ENCODE measurements at regions not wholly inside any gene's neighbourhood (a gene's known extent, or its start where the extent isn't known, plus 50 kb on each side); places are given as distances from the start of the nearest gene placed in this dataset.

- TF ChIP-seq REST (IDR thresholded peaks at IDR 0.05; ENCODE audit: low read depth) (no peak), YY1 (IDR thresholded peaks at IDR 0.05; ENCODE audit: low read depth) (no peak), CREB1 (IDR thresholded peaks at IDR 0.05; ENCODE audit: low read depth) (no peak), NFIC (IDR thresholded peaks at IDR 0.05) (no peak), ZBTB7A (IDR thresholded peaks at IDR 0.05; ENCODE audit: low read depth) (no peak), FOXM1 (IDR thresholded peaks at IDR 0.05; ENCODE audit: borderline replicate concordance, low read depth) (no peak), USF1 (IDR thresholded peaks at IDR 0.05) (no peak), RAD21 (IDR thresholded peaks at IDR 0.05; ENCODE audit: low read depth) (no peak), TAF1 (IDR thresholded peaks at IDR 0.05; ENCODE audit: low read depth) (no peak), EGR1 (IDR thresholded peaks at IDR 0.05) (no peak), TEAD4 (IDR thresholded peaks at IDR 0.05) (no peak), TCF12 (IDR thresholded peaks at IDR 0.05; ENCODE audit: low read depth) (no peak), EP300 (IDR thresholded peaks at IDR 0.05; ENCODE audit: borderline replicate concordance) (no peak), CEBPB (IDR thresholded peaks at IDR 0.05) (no peak), MAX (IDR thresholded peaks at IDR 0.05) (no peak)
These were observed 548.5 kb upstream of the ZNF462 start for GRCh38 chr9:106314476-106314875.

GRCh38 chr9:106321394-106322180 lies 541.4 kb upstream of the ZNF462 start:
- TF ChIP-seq NFIC (IDR thresholded peaks at IDR 0.05) (no peak), TAF1 (IDR thresholded peaks at IDR 0.05; ENCODE audit: low read depth) (no peak), TCF12 (IDR thresholded peaks at IDR 0.05; ENCODE audit: low read depth) (no peak), REST (IDR thresholded peaks at IDR 0.05; ENCODE audit: low read depth) (no peak), RAD21 (IDR thresholded peaks at IDR 0.05; ENCODE audit: low read depth) (no peak), MAX (IDR thresholded peaks at IDR 0.05) (no peak), TEAD4 (IDR thresholded peaks at IDR 0.05) (no peak), ZBTB7A (IDR thresholded peaks at IDR 0.05; ENCODE audit: low read depth) (no peak), CEBPB (IDR thresholded peaks at IDR 0.05) (no peak), EP300 (IDR thresholded peaks at IDR 0.05; ENCODE audit: borderline replicate concordance) (no peak), YY1 (IDR thresholded peaks at IDR 0.05; ENCODE audit: low read depth) (no peak), EGR1 (IDR thresholded peaks at IDR 0.05) (no peak), USF1 (IDR thresholded peaks at IDR 0.05) (no peak), FOXM1 (IDR thresholded peaks at IDR 0.05; ENCODE audit: borderline replicate concordance, low read depth) (no peak), CREB1 (IDR thresholded peaks at IDR 0.05; ENCODE audit: low read depth) (no peak)

GRCh38 chr9:106322706-106323245 lies 540.2 kb upstream of the ZNF462 start:
- TF ChIP-seq RAD21 (IDR thresholded peaks at IDR 0.05; ENCODE audit: low read depth): no peak
- TF ChIP-seq FOXM1 (IDR thresholded peaks at IDR 0.05; ENCODE audit: borderline replicate concordance, low read depth): no peak
- TF ChIP-seq TEAD4 (IDR thresholded peaks at IDR 0.05): no peak
- no peak for TF ChIP-seq REST (IDR thresholded peaks at IDR 0.05; ENCODE audit: low read depth)
- no peak for TF ChIP-seq YY1 (IDR thresholded peaks at IDR 0.05; ENCODE audit: low read depth)
- no peak for TF ChIP-seq EP300 (IDR thresholded peaks at IDR 0.05; ENCODE audit: borderline replicate concordance)
- no peak for TF ChIP-seq CREB1 (IDR thresholded peaks at IDR 0.05; ENCODE audit: low read depth)
- no peak for TF ChIP-seq USF1 (IDR thresholded peaks at IDR 0.05)
- TF ChIP-seq EGR1 (IDR thresholded peaks at IDR 0.05): no peak
- TF ChIP-seq ZBTB7A (IDR thresholded peaks at IDR 0.05; ENCODE audit: low read depth): no peak
- no peak for TF ChIP-seq TAF1 (IDR thresholded peaks at IDR 0.05; ENCODE audit: low read depth)
- no peak for TF ChIP-seq NFIC (IDR thresholded peaks at IDR 0.05)
- no peak for TF ChIP-seq MAX (IDR thresholded peaks at IDR 0.05)
- TF ChIP-seq CEBPB (IDR thresholded peaks at IDR 0.05): no peak
- TF ChIP-seq TCF12 (IDR thresholded peaks at IDR 0.05; ENCODE audit: low read depth): no peak
